Ovary (tissue), 7 donors: ENCODE measurements at regions not wholly inside any gene's neighbourhood (a gene's known extent, or its start where the extent isn't known, plus 50 kb on each side); places are given as distances from the start of the nearest gene placed in this dataset.
"Not testable (repeated sequence)": the region's sequence is repeated elsewhere in the genome, so short reads cannot be mapped to it uniquely, and the experiment has no call there.

Experiments
- DNase-seq, 5 donors: peaks; one replicate each; pipeline ENCODE4 v3.0.0-alpha.2; 2019 to 2020
- H3K27ac ChIP-seq, 2 donors: fragments of 200-600 bp; one replicate each; pipeline versions ENCODE4 v1.5.1 to v1.8.0; 2019 to 2022
- H3K27me3 ChIP-seq: fragments of 200-600 bp; one replicate; pipeline ENCODE4 v1.8.0; 2022
- H3K36me3 ChIP-seq: fragments of 200-600 bp; sonication (generic); one replicate; pipeline ENCODE4 v1.5.1; 2019
- H3K4me1 ChIP-seq: one replicate; pipeline ENCODE4 v1.8.1; 2013; ENCODE audit warnings: mild to moderate bottlenecking, moderate library complexity; ENCODE audit not compliant: insufficient read depth
- H3K4me3 ChIP-seq: fragments of 200-600 bp; sonication (generic); one replicate; pipeline ENCODE4 v1.5.1; 2017
- H3K9me3 ChIP-seq, 2 donors: fragments of 200-600 bp in 1 of 2; sonication (generic) in 1 of 2; one replicate each; pipeline versions ENCODE4 v1.5.1 to v1.8.1; 2013 to 2019; ENCODE audit warnings: mild to moderate bottlenecking in 1 of 2, moderate library complexity in 1 of 2
- EP300 ChIP-seq: sonication (generic); formaldehyde crosslinking; IDR thresholded peaks from one replicate; pipeline ENCODE4 v1.6.1; 2017; ENCODE audit warnings: antibody characterized with exemption
- POLR2A ChIP-seq: fragments of 450-650 bp; IDR thresholded peaks from one replicate; pipeline ENCODE4 v1.6.1; 2017; ENCODE audit warnings: antibody characterized with exemption, mild to moderate bottlenecking, moderate library complexity
- WGBS, 3 donors: extraction: QIAGEN DNeasy Blood & Tissue Kit in 1 of 3; methylation state at CpG; one replicate each; pipeline versions ENCODE4 v1.1.5 to v1.1.7; 2013 to 2017; 5-methylcytosine and 5-hydroxymethylcytosine counted together
- intact Hi-C, 4 donors: fragments of 100-400 bp; cut with DNase I; formaldehyde crosslinking; loops; one replicate each; pipeline versions ENCODE4 v1.11.0 to v1.15.1; 2022 to 2023
- TF ChIP-seq, protein P1 (sequence below), 3 donors: fragments of 450-650 bp in 2 of 3; fragments of 200-600 bp in 1 of 3; IDR thresholded peaks; one replicate each; pipeline versions ENCODE4 v1.5.1 to v1.8.0; 2016 to 2022; ENCODE audit warnings: antibody characterized with exemption in 3 of 3, mild to moderate bottlenecking in 1 of 3
- donor health status: DM: no; HTN: no; CAD: no; lungs with moderate emphysema.
- donor health status: DM: no; HTN: no; CAD: no.
- donor health status: Bipolar disorder and iron deficiency.
- donor health status: DM: no; HTN: no; CAD: no.
- donor health status: DM: yes; HTN: yes; CAD: no.

DNA sequence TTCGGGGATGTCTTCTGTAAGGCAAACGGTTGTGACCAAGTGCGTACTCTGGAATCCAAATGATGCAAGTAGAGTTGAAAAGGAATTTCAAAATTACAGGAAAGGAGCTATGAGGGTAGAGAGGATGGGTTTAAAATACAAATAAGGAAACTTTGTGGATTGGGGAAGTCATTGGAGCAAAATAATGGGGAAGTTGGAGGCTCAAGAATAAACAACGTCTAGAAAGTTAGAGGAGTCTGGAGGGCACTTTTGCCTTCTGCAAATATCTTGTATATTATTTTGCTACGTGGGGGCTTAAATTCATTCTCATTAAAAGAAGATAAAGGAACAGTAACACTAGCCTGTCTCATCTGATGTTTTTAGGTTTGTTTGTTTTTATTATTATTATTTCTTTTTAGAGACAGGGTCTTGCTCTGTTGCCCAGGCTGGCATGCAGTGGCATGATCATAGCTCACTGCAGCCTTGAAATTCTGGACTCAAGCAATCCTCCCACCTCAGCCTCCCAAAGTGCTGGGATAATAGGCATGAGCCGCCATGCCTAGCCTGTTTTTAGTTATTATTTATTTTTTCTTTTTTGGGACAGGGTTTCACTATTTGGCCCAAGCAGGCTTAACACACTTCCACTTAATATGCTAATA is 55.0 kb upstream of the TNFAIP3 start:
- DNase-seq, result no peak
- WGBS, 3 donors, result 81 to 87% (median 82%) methylated on average over 6 of the region's 6 CpGs
- intact Hi-C loops, result no loop called here
- H3K9me3 ChIP-seq, result no peaks in the 10 kb centered on the region
- no peak overlapping the region for H3K4me3 ChIP-seq
- H3K27ac ChIP-seq, result no peak overlapping the region
- no peaks in the 10 kb centered on the region for H3K27me3 ChIP-seq
- H3K36me3 ChIP-seq, result no peaks in the 10 kb centered on the region
- peaks cover 6% of the 10 kb centered on the region for H3K4me1 ChIP-seq
- TF ChIP-seq EP300 (no peak), POLR2A (no peak)
- TF ChIP-seq, protein P1, sequence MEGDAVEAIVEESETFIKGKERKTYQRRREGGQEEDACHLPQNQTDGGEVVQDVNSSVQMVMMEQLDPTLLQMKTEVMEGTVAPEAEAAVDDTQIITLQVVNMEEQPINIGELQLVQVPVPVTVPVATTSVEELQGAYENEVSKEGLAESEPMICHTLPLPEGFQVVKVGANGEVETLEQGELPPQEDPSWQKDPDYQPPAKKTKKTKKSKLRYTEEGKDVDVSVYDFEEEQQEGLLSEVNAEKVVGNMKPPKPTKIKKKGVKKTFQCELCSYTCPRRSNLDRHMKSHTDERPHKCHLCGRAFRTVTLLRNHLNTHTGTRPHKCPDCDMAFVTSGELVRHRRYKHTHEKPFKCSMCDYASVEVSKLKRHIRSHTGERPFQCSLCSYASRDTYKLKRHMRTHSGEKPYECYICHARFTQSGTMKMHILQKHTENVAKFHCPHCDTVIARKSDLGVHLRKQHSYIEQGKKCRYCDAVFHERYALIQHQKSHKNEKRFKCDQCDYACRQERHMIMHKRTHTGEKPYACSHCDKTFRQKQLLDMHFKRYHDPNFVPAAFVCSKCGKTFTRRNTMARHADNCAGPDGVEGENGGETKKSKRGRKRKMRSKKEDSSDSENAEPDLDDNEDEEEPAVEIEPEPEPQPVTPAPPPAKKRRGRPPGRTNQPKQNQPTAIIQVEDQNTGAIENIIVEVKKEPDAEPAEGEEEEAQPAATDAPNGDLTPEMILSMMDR (IDR thresholded peaks at IDR 0.05), result no peak

DNA sequence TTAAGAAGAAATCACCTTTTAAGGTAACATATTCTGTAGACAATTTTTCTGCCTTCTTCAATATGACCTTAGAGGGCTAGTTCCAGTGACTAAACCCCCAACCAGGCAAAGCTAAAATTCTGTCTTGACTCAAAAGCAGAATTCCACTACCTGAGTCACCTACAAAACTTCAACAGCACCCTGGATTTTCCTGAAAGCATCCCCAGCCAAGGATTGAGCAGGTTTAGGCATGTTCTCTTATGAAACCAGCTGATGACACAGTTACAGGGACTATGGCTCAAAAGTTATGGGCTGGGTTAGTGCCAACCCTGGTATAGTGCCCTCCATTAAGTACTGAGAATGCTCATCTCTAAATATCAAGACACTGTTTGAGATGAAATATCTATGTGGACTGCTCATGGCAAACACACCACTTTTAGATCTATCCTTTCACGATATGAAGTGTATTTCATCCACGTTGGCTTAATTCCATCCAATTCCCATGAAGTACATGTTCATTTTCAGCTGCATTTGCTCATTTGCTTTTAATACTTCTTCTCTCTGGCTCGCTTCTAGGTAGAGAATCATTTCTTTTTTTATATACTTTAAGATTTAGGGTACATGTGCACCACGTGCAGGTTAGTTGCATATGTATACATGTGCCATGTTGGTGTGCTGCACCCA is 53.6 kb upstream of the TNFAIP3 start:
- 90 to 96% (median 92%) methylated on average over 4 of the region's 4 CpGs for WGBS, 3 donors
- intact Hi-C loops, result no loop called here
- Histone ChIP-seq H3K36me3 (no peaks in the 10 kb centered on the region), H3K4me1 (no peaks in the 10 kb centered on the region), H3K27ac (no peak overlapping the region), H3K9me3 (no peaks in the 10 kb centered on the region), H3K4me3 (no peak overlapping the region), H3K27me3 (no peaks in the 10 kb centered on the region)
- TF ChIP-seq EP300, result no peak
- no peak for TF ChIP-seq POLR2A
- TF ChIP-seq, protein P1 (IDR thresholded peaks at IDR 0.05), result no peak
- no peak for DNase-seq

DNA sequence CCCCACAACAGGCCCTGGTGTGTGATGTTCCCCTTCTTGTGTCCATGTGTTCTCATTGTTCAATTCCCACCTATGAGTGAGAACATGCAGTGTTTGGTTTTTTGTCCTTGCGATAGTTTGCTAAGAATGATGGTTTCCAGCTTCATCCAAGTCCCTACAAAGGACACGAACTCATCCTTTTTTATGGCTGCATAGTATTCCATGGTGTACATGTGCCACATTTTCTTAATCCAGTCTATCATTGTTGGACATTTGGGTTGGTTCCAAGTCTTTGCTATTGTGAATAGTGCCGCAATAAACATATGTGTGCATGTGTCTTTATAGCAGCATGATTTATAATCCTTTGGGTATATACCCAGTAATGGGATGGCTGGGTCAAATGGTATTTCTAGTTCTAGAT is 53.0 kb upstream of the TNFAIP3 start:
- H3K27me3 ChIP-seq, DNase-seq, H3K36me3 ChIP-seq, intact Hi-C loops, H3K9me3 ChIP-seq, H3K4me3 ChIP-seq, H3K27ac ChIP-seq, H3K4me1 ChIP-seq: not testable (repeated sequence)
- WGBS, 3 donors, result 93 to 96% (median 95%) methylated on average over 2 to 3 of the region's 3 CpGs

DNA sequence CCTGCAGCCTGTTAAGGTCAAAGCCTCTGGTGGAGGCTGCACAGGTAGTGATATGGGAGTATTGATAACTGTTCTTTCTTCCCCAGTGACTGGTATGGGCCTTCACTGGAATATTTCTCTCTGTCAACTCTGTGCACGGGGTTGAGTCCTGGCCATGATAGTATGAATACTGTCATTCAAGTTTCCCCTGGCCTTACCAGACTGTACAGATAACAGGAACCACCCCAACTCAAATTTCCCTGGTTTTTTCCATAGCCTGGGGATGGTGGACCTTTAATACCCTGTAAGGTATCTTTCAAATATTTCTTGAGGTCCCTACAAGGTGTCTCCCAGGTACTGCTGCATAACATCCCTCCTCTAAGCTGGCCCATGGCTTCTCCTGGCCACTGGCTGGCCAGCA is 51.4 kb upstream of the TNFAIP3 start:
- intact Hi-C loops, result no loop called here
- Histone ChIP-seq H3K36me3 (no peaks in the 10 kb centered on the region), H3K4me3 (no peak overlapping the region), H3K27ac (no peak overlapping the region), H3K4me1 (peaks cover 3% of the 10 kb centered on the region), H3K27me3 (no peaks in the 10 kb centered on the region), H3K9me3 (no peaks in the 10 kb centered on the region)
- no peak for TF ChIP-seq POLR2A
- TF ChIP-seq, protein P1 (IDR thresholded peaks at IDR 0.05), result no peak
- TF ChIP-seq EP300, result no peak
- WGBS, 3 donors, result 86 to 100% (median 95%) methylated on average over 1 of the region's 1 CpG
- no peak for DNase-seq

DNA sequence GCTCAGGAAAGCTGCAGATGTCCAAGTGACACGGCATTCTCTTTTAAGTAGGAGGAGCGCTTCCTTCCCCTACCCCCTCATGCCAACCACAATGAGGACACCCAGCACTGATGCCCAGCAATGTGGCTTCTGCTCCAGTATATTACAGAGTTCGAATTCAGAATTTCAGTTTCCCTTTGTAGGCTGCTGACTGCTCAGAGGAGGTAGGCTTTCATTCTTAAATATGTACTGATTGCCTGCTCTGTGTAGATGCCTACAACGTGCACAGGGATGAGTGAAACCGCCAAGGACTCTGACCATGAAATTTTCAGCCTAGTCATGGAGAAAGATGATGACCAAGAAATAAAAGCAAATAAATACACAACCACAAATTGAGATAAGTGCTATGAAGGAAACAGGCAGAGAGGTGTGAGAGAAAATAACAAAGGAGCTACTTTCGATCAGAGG is 50.9 kb upstream of the TNFAIP3 start:
- 61 to 71% (median 65%) methylated on average over 6 of the region's 6 CpGs for WGBS, 3 donors
- DNase-seq, result no peak

More for the DNA sequence above, 50.9 kb upstream of the TNFAIP3 start:
- intact Hi-C loops, result no loop called here
- TF ChIP-seq EP300 (no peak), POLR2A (no peak)
- TF ChIP-seq, protein P1 (IDR thresholded peaks at IDR 0.05), result no peak
- no peaks in the 10 kb centered on the region for H3K9me3 ChIP-seq
- H3K36me3 ChIP-seq, result no peaks in the 10 kb centered on the region
- H3K4me1 ChIP-seq, result peaks cover 3% of the 10 kb centered on the region
- H3K27me3 ChIP-seq, result no peaks in the 10 kb centered on the region
- no peak overlapping the region for H3K27ac ChIP-seq
- H3K4me3 ChIP-seq, result no peak overlapping the region
